A549 (cell line): ENCODE measurements at regions not wholly inside any gene's neighbourhood (a gene's known extent, or its start where the extent isn't known, plus 50 kb on each side); places are given as distances from the start of the nearest gene placed in this dataset.

ENCODE experiments used
- ESRRA ChIP-seq: fragments of 150-350 bp; IDR thresholded peaks from 2 replicates; pipeline ENCODE4 v1.6.1; 2014; ENCODE audit warnings: mild to moderate bottlenecking, low read length, borderline replicate concordance
- POLR2A ChIP-seq: IDR thresholded peaks from 2 replicates; pipeline ENCODE4 v1.6.1; 2012; ENCODE audit warnings: mild to moderate bottlenecking, low read length
- RAD21 ChIP-seq, 2 experiments: fragments of >200 bp in 1 of 2; sonication (Bioruptor Twin) in 1 of 2; formaldehyde crosslinking in 1 of 2; IDR thresholded peaks in 1 of 2; conservative IDR thresholded peaks in 1 of 2; 2 replicates in 1 of 2; 3 replicates in 1 of 2; pipeline ENCODE4 v1.6.1; 2012 to 2018; ENCODE audit warnings: inconsistent platforms in 1 of 2
- SREBF2 ChIP-seq: fragments of 450-650 bp; IDR thresholded peaks from 2 replicates; pipeline ENCODE4 v1.6.1; 2014; ENCODE audit warnings: mild to moderate bottlenecking, moderate library complexity
- ZFP36 ChIP-seq: fragments of 450-650 bp; IDR thresholded peaks from 2 replicates; pipeline ENCODE4 v1.6.1; 2014; ENCODE audit warnings: borderline replicate concordance; ENCODE audit not compliant: partially characterized antibody
- TF ChIP-seq, protein P1 (sequence below): fragments of >200 bp; sonication (Bioruptor Twin); formaldehyde crosslinking; IDR thresholded peaks from 3 replicates; pipeline ENCODE4 v1.5.1; 2016
- TF ChIP-seq, protein P2 (sequence below): fragments of 250-450 bp; sonication (Bioruptor Pico); IDR thresholded peaks from 2 replicates; pipeline ENCODE4 v1.5.0; 2021; ENCODE audit warnings: mild to moderate bottlenecking, moderate library complexity, borderline replicate concordance
- TF ChIP-seq, protein P3 (sequence below): fragments of 450-650 bp; IDR thresholded peaks from 2 replicates; pipeline ENCODE4 v1.6.1; 2014; ENCODE audit warnings: antibody characterized with exemption
- TF ChIP-seq, protein P4 (sequence below): IDR thresholded peaks from 2 replicates; pipeline ENCODE4 v1.6.1; 2012

DNA sequence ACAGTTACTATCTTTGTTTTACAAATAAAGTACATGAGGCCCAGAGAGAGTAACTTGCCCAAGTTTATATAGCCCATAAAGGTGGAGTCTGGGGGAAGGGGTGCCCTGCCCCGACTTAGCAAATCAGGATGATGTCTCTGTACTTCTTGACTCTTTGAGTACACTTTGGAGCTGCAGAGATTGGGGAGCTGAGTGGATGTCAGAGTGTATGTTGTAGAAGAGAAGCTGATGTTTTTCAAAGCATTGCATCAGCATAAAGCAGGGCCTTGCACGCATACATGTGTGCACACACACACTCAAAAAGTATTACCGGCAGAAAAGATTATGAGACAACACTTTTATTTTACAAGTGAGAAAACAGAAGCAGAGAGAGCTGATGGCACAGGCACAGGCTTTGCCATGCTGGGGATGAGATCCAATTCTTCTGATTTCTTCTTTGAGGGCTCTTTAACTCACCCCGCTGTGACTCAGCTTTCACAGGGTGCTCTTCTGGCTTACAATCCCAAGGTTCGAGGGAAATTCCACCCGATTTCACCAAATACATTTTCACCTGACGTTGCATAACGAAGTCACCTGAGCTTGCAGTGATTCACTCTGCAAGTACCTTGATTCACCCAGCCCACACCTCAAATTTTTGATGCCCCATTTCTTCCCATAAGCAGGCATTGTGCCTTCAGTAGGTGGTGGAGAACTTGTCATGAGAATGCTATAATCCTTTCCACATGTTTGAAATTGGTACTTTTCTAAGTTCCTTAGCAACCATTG is 292.8 kb upstream of the BOD1L1 start:
- TF ChIP-seq ZFP36 (no peak), SREBF2 (no peak), POLR2A (no peak), ESRRA (no peak), RAD21 (conservative IDR thresholded peaks at IDR 0.05 in 1 of 2, IDR thresholded peaks at IDR 0.05 in 1 of 2) (no peak)
- TF ChIP-seq, protein P1, sequence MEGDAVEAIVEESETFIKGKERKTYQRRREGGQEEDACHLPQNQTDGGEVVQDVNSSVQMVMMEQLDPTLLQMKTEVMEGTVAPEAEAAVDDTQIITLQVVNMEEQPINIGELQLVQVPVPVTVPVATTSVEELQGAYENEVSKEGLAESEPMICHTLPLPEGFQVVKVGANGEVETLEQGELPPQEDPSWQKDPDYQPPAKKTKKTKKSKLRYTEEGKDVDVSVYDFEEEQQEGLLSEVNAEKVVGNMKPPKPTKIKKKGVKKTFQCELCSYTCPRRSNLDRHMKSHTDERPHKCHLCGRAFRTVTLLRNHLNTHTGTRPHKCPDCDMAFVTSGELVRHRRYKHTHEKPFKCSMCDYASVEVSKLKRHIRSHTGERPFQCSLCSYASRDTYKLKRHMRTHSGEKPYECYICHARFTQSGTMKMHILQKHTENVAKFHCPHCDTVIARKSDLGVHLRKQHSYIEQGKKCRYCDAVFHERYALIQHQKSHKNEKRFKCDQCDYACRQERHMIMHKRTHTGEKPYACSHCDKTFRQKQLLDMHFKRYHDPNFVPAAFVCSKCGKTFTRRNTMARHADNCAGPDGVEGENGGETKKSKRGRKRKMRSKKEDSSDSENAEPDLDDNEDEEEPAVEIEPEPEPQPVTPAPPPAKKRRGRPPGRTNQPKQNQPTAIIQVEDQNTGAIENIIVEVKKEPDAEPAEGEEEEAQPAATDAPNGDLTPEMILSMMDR: no peak
- TF ChIP-seq, protein P2, sequence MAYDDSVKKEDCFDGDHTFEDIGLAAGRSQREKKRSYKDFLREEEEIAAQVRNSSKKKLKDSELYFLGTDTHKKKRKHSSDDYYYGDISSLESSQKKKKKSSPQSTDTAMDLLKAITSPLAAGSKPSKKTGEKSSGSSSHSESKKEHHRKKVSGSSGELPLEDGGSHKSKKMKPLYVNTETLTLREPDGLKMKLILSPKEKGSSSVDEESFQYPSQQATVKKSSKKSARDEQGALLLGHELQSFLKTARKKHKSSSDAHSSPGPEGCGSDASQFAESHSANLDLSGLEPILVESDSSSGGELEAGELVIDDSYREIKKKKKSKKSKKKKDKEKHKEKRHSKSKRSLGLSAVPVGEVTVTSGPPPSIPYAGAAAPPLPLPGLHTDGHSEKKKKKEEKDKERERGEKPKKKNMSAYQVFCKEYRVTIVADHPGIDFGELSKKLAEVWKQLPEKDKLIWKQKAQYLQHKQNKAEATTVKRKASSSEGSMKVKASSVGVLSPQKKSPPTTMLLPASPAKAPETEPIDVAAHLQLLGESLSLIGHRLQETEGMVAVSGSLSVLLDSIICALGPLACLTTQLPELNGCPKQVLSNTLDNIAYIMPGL: no peak
- TF ChIP-seq, protein P3, sequence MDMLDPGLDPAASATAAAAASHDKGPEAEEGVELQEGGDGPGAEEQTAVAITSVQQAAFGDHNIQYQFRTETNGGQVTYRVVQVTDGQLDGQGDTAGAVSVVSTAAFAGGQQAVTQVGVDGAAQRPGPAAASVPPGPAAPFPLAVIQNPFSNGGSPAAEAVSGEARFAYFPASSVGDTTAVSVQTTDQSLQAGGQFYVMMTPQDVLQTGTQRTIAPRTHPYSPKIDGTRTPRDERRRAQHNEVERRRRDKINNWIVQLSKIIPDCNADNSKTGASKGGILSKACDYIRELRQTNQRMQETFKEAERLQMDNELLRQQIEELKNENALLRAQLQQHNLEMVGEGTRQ: no peak
- TF ChIP-seq, protein P4, sequence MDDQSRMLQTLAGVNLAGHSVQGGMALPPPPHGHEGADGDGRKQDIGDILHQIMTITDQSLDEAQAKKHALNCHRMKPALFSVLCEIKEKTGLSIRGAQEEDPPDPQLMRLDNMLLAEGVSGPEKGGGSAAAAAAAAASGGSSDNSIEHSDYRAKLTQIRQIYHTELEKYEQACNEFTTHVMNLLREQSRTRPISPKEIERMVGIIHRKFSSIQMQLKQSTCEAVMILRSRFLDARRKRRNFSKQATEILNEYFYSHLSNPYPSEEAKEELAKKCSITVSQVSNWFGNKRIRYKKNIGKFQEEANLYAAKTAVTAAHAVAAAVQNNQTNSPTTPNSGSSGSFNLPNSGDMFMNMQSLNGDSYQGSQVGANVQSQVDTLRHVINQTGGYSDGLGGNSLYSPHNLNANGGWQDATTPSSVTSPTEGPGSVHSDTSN: no peak
